ENCODE measurements at regions not wholly inside any gene's neighbourhood (a gene's known extent, or its start where the extent isn't known, plus 50 kb on each side); places are given as distances from the start of the nearest gene placed in this dataset.

GRCh38 chr4:3712112-3712805 is 53.9 kb upstream of the ADRA2C start:
- DNase-seq, result no peak
- Histone ChIP-seq H3K36me3 (ENCODE audit: control insufficient read depth in 4 of 4, insufficient read depth in 4 of 4, low read length in 3 of 4) (no peaks in the 10 kb centered on the region), H3K27ac (ENCODE audit: insufficient read depth in 1 of 2, low read depth in 1 of 2, low read length in 2 of 2, poor library complexity in 1 of 2, severe bottlenecking in 2 of 2) (no peak overlapping the region), H3K27me3 (replicated peaks in 2 of 5; ENCODE audit: control insufficient read depth in 4 of 5, insufficient read depth in 5 of 5, low read length in 4 of 5) (peaks cover 0 to 13% (median 0%) of the 10 kb centered on the region in 5 experiments), H3K4me1 (ENCODE audit: control extremely low read depth in 1 of 4, control insufficient read depth in 4 of 4, insufficient read depth in 4 of 4, low read length in 3 of 4) (peaks cover 0 to 10% (median 6%) of the 10 kb centered on the region in 4 experiments), H3K4me3 (ENCODE audit: control insufficient read depth in 1 of 7, extremely low read depth in 1 of 7, insufficient read depth in 4 of 7, low read depth in 2 of 7, low read length in 6 of 7) (no peak overlapping the region), H3K9me3 (ENCODE audit: control extremely low read depth in 1 of 5, control insufficient read depth in 4 of 5, insufficient read depth in 2 of 5, low read depth in 1 of 5, low read length in 4 of 5) (no peaks in the 10 kb centered on the region)
- ChIA-PET POLR2A (no interaction called here), CTCF (no interaction called here)
- WGBS (ENCODE audit: insufficient coverage), result 91% methylated on average over 9 of the region's 12 CpGs

DNA sequence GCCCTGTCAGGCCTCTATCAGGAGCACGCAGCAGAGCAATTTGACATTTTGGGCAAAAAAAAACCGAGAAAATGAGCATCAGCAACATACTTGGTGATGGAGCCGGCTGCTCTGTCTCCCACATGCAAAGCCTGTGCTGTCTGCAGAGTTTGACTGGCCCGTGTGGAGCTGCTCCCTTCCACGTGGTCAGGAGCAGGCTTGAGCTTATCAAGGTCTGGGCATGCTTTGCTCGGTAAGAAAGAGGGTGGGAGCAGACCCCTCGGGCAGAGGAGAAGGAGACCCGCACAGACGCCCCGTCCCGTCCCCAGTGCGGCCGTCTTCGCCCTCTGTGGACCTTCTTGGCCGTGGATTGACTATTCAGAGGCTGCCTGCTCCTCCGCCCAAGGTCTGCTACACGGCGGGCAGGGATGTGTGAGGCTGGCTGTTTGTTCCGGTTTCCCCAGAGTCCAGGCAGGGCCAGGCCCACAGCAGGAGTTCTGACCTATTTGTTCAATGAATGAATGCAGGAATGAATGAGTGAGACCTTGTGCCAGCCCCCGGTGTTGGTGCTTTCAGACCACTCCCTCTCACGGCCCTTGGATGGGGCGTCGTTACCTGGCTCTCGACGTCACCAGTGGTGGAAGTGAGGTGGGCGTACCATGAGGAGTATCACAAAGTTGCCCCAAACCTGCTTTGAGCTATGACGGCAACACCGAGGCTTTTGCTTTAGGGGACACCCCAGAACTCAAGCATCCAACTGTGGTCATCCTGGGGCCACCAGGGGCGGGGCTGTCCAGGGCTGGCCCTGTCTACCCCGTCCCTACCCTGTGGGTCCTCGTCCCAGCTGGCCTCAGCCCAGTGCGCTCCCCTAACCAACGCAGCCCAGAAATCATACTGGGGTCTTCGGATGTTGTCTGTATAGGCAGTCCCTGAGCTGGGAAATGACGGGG is 54.7 kb upstream of the ADRA2C start:
- Histone ChIP-seq H3K27me3 (replicated peaks in 2 of 5; ENCODE audit: control insufficient read depth in 4 of 5, insufficient read depth in 5 of 5, low read length in 4 of 5) (peaks cover 0 to 11% (median 0%) of the 10 kb centered on the region in 5 experiments), H3K9me3 (ENCODE audit: control extremely low read depth in 1 of 5, control insufficient read depth in 4 of 5, insufficient read depth in 2 of 5, low read depth in 1 of 5, low read length in 4 of 5) (no peaks in the 10 kb centered on the region), H3K36me3 (ENCODE audit: control insufficient read depth in 4 of 4, insufficient read depth in 4 of 4, low read length in 3 of 4) (no peaks in the 10 kb centered on the region), H3K27ac (ENCODE audit: insufficient read depth in 1 of 2, low read depth in 1 of 2, low read length in 2 of 2, poor library complexity in 1 of 2, severe bottlenecking in 2 of 2) (no peak overlapping the region), H3K4me3 (ENCODE audit: control insufficient read depth in 1 of 7, extremely low read depth in 1 of 7, insufficient read depth in 4 of 7, low read depth in 2 of 7, low read length in 6 of 7) (no peak overlapping the region), H3K4me1 (ENCODE audit: control extremely low read depth in 1 of 4, control insufficient read depth in 4 of 4, insufficient read depth in 4 of 4, low read length in 3 of 4) (peaks cover 0 to 10% (median 6%) of the 10 kb centered on the region in 4 experiments)
- no peak for DNase-seq
- ChIA-PET POLR2A (no interaction called here), CTCF (no interaction called here)
- 84% methylated on average over 32 of the region's 35 CpGs for WGBS (ENCODE audit: insufficient coverage)

- no peak overlapping the region for H3K4me3 ChIP-seq (ENCODE audit: control insufficient read depth in 1 of 7, extremely low read depth in 1 of 7, insufficient read depth in 4 of 7, low read depth in 2 of 7, low read length in 6 of 7)
- H3K4me1 ChIP-seq (ENCODE audit: control extremely low read depth in 1 of 4, control insufficient read depth in 4 of 4, insufficient read depth in 4 of 4, low read length in 3 of 4), result peaks cover 0 to 10% (median 6%) of the 10 kb centered on the region in 4 experiments
- H3K9me3 ChIP-seq (ENCODE audit: control extremely low read depth in 1 of 5, control insufficient read depth in 4 of 5, insufficient read depth in 2 of 5, low read depth in 1 of 5, low read length in 4 of 5), result no peaks in the 10 kb centered on the region
- H3K27ac ChIP-seq (ENCODE audit: insufficient read depth in 1 of 2, low read depth in 1 of 2, low read length in 2 of 2, poor library complexity in 1 of 2, severe bottlenecking in 2 of 2), result no peak overlapping the region
- H3K36me3 ChIP-seq (ENCODE audit: control insufficient read depth in 4 of 4, insufficient read depth in 4 of 4, low read length in 3 of 4), result no peaks in the 10 kb centered on the region
- no peak for DNase-seq
- peaks cover 0 to 19% (median 3%) of the 10 kb centered on the region in 5 experiments for H3K27me3 ChIP-seq (replicated peaks in 2 of 5; ENCODE audit: control insufficient read depth in 4 of 5, insufficient read depth in 5 of 5, low read length in 4 of 5)
- ChIA-PET POLR2A (no interaction called here), CTCF (no interaction called here)
- 91% methylated on average over 21 of the region's 24 CpGs for WGBS (ENCODE audit: insufficient coverage)
Measured at GRCh38 chr4:3710451-3711182, 55.6 kb upstream of the ADRA2C start.

- Histone ChIP-seq H3K27me3 (replicated peaks in 2 of 5; ENCODE audit: control insufficient read depth in 4 of 5, insufficient read depth in 5 of 5, low read length in 4 of 5) (peaks cover 0 to 23% (median 3%) of the 10 kb centered on the region in 5 experiments), H3K4me1 (ENCODE audit: control extremely low read depth in 1 of 4, control insufficient read depth in 4 of 4, insufficient read depth in 4 of 4, low read length in 3 of 4) (peaks cover 0 to 10% (median 6%) of the 10 kb centered on the region in 4 experiments), H3K27ac (ENCODE audit: insufficient read depth in 1 of 2, low read depth in 1 of 2, low read length in 2 of 2, poor library complexity in 1 of 2, severe bottlenecking in 2 of 2) (no peak overlapping the region), H3K4me3 (ENCODE audit: control insufficient read depth in 1 of 7, extremely low read depth in 1 of 7, insufficient read depth in 4 of 7, low read depth in 2 of 7, low read length in 6 of 7) (no peak overlapping the region), H3K9me3 (ENCODE audit: control extremely low read depth in 1 of 5, control insufficient read depth in 4 of 5, insufficient read depth in 2 of 5, low read depth in 1 of 5, low read length in 4 of 5) (no peaks in the 10 kb centered on the region), H3K36me3 (ENCODE audit: control insufficient read depth in 4 of 4, insufficient read depth in 4 of 4, low read length in 3 of 4) (no peaks in the 10 kb centered on the region)
- CTCF ChIA-PET, result no interaction called here
- POLR2A ChIA-PET, result no interaction called here
- no peak for DNase-seq
- WGBS (ENCODE audit: insufficient coverage), result 92% methylated on average over 17 of the region's 18 CpGs
Measured at GRCh38 chr4:3709846-3710441, 56.2 kb upstream of the ADRA2C start.

- Histone ChIP-seq H3K36me3 (ENCODE audit: control insufficient read depth in 4 of 4, insufficient read depth in 4 of 4, low read length in 3 of 4) (no peaks in the 10 kb centered on the region), H3K27ac (ENCODE audit: insufficient read depth in 1 of 2, low read depth in 1 of 2, low read length in 2 of 2, poor library complexity in 1 of 2, severe bottlenecking in 2 of 2) (no peak overlapping the region), H3K4me3 (ENCODE audit: control insufficient read depth in 1 of 7, extremely low read depth in 1 of 7, insufficient read depth in 4 of 7, low read depth in 2 of 7, low read length in 6 of 7) (no peak overlapping the region), H3K9me3 (ENCODE audit: control extremely low read depth in 1 of 5, control insufficient read depth in 4 of 5, insufficient read depth in 2 of 5, low read depth in 1 of 5, low read length in 4 of 5) (no peaks in the 10 kb centered on the region), H3K4me1 (ENCODE audit: control extremely low read depth in 1 of 4, control insufficient read depth in 4 of 4, insufficient read depth in 4 of 4, low read length in 3 of 4) (peaks cover 0 to 10% (median 6%) of the 10 kb centered on the region in 4 experiments), H3K27me3 (replicated peaks in 2 of 5; ENCODE audit: control insufficient read depth in 4 of 5, insufficient read depth in 5 of 5, low read length in 4 of 5) (peaks cover 0 to 30% (median 7%) of the 10 kb centered on the region in 5 experiments)
- DNase-seq, result no peak
- CTCF ChIA-PET, result no interaction called here
- POLR2A ChIA-PET, result no interaction called here
- WGBS (ENCODE audit: insufficient coverage), result 90% methylated on average over 13 of the region's 14 CpGs
Measured at GRCh38 chr4:3709061-3709845, 56.9 kb upstream of the ADRA2C start.

- POLR2A ChIA-PET, result no interaction called here
- WGBS (ENCODE audit: insufficient coverage), result 84% methylated on average over 6 of the region's 8 CpGs
- no peaks in the 10 kb centered on the region for H3K9me3 ChIP-seq (ENCODE audit: control extremely low read depth in 1 of 5, control insufficient read depth in 4 of 5, insufficient read depth in 2 of 5, low read depth in 1 of 5, low read length in 4 of 5)
Measured at GRCh38 chr4:3708611-3709010, 57.6 kb upstream of the ADRA2C start.

More at GRCh38 chr4:3708611-3709010, 57.6 kb upstream of the ADRA2C start:
- H3K27ac ChIP-seq (ENCODE audit: insufficient read depth in 1 of 2, low read depth in 1 of 2, low read length in 2 of 2, poor library complexity in 1 of 2, severe bottlenecking in 2 of 2), result no peak overlapping the region
- H3K27me3 ChIP-seq (replicated peaks in 2 of 5; ENCODE audit: control insufficient read depth in 4 of 5, insufficient read depth in 5 of 5, low read length in 4 of 5), result peaks cover 0 to 36% (median 10%) of the 10 kb centered on the region in 5 experiments
- CTCF ChIA-PET, result no interaction called here
- no peak for DNase-seq
- H3K4me3 ChIP-seq (ENCODE audit: control insufficient read depth in 1 of 7, extremely low read depth in 1 of 7, insufficient read depth in 4 of 7, low read depth in 2 of 7, low read length in 6 of 7), result no peak overlapping the region
- H3K36me3 ChIP-seq (ENCODE audit: control insufficient read depth in 4 of 4, insufficient read depth in 4 of 4, low read length in 3 of 4), result no peaks in the 10 kb centered on the region
- peaks cover 0 to 10% (median 6%) of the 10 kb centered on the region in 4 experiments for H3K4me1 ChIP-seq (ENCODE audit: control extremely low read depth in 1 of 4, control insufficient read depth in 4 of 4, insufficient read depth in 4 of 4, low read length in 3 of 4)

Measured in common myeloid progenitor, CD34-positive (primary cell).